ENCODE measurements at regions not wholly inside any gene's neighbourhood (a gene's known extent, or its start where the extent isn't known, plus 50 kb on each side); places are given as distances from the start of the nearest gene placed in this dataset.
"Not testable (repeated sequence)": the region's sequence is repeated elsewhere in the genome, so short reads cannot be mapped to it uniquely, and the experiment has no call there.

- not testable (repeated sequence) for DNase-seq (ENCODE audit: low spot score)
Observed at GRCh38 chr18:39565551-39566230, 2000.1 kb upstream of the CELF4 start.

GRCh38 chr18:39564716-39565115, 1999.1 kb upstream of the CELF4 start:
- no peak for DNase-seq (ENCODE audit: low spot score)

- no peak for DNase-seq (ENCODE audit: low spot score)
Observed at GRCh38 chr18:39561126-39561525, 1995.5 kb upstream of the CELF4 start.

- DNase-seq (ENCODE audit: low spot score): no peak
Observed at GRCh38 chr18:39558658-39559057, 1993.1 kb upstream of the CELF4 start.

GRCh38 chr18:39555496-39555895, 1989.9 kb upstream of the CELF4 start:
- no peak for DNase-seq (ENCODE audit: low spot score)

- no peak for DNase-seq (ENCODE audit: low spot score)
Observed at GRCh38 chr18:39550701-39551100, 1985.1 kb upstream of the CELF4 start.

- no peak for DNase-seq (ENCODE audit: low spot score)
Observed at GRCh38 chr18:39549144-39549543, 1983.5 kb upstream of the CELF4 start.

- DNase-seq (ENCODE audit: low spot score): no peak
Observed at GRCh38 chr18:39531659-39532058, 1966.1 kb upstream of the CELF4 start.

GRCh38 chr18:39529358-39529757, 1963.8 kb upstream of the CELF4 start:
- DNase-seq (ENCODE audit: low spot score): no peak

GRCh38 chr18:39527465-39527864, 1961.9 kb upstream of the CELF4 start:
- DNase-seq (ENCODE audit: low spot score): no peak

- no peak for DNase-seq (ENCODE audit: low spot score)
Observed at GRCh38 chr18:39524370-39524769, 1958.8 kb upstream of the CELF4 start.

- no peak for DNase-seq (ENCODE audit: low spot score)
Observed at GRCh38 chr18:39523281-39523680, 1957.7 kb upstream of the CELF4 start.

GRCh38 chr18:39521164-39521563, 1955.6 kb upstream of the CELF4 start:
- no peak for DNase-seq (ENCODE audit: low spot score)

GRCh38 chr18:39519741-39520140, 1954.1 kb upstream of the CELF4 start:
- no peak for DNase-seq (ENCODE audit: low spot score)

- no peak for DNase-seq (ENCODE audit: low spot score)
Observed at GRCh38 chr18:39515299-39515698, 1949.7 kb upstream of the CELF4 start.

GRCh38 chr18:39513186-39513585, 1947.6 kb upstream of the CELF4 start:
- DNase-seq (ENCODE audit: low spot score): no peak

GRCh38 chr18:39506581-39507330, 1941.2 kb upstream of the CELF4 start:
- no peak for DNase-seq (ENCODE audit: low spot score)

GRCh38 chr18:39500306-39500705, 1934.7 kb upstream of the CELF4 start:
- DNase-seq (ENCODE audit: low spot score): no peak

- DNase-seq (ENCODE audit: low spot score): no peak
Observed at GRCh38 chr18:39497821-39498220, 1932.2 kb upstream of the CELF4 start.

- no peak for DNase-seq (ENCODE audit: low spot score)
Observed at GRCh38 chr18:39496986-39497385, 1931.4 kb upstream of the CELF4 start.

- no peak for DNase-seq (ENCODE audit: low spot score)
Observed at GRCh38 chr18:39494211-39494896, 1928.8 kb upstream of the CELF4 start.

- DNase-seq (ENCODE audit: low spot score): no peak
Observed at GRCh38 chr18:39491408-39491807, 1925.8 kb upstream of the CELF4 start.

- peak; percentile 9 for DNase-seq (ENCODE audit: low spot score)
Observed at GRCh38 chr18:39489431-39489830, 1923.8 kb upstream of the CELF4 start.
